Chondrocyte (in vitro differentiated cells): ENCODE measurements at regions not wholly inside any gene's neighbourhood (a gene's known extent, or its start where the extent isn't known, plus 50 kb on each side); places are given as distances from the start of the nearest gene placed in this dataset.
A peak's percentile ranks its signal among the peaks of the same experiment; 100 is the strongest.

Experiments
- DNase-seq: peaks from one replicate; pipeline ENCODE4 v3.0.0; 2021; ENCODE audit warnings: mixed read lengths, low spot score
- H3K27ac Mint-ChIP-seq: one replicate; pipeline ENCODE4 v1.8.0; 2021; ENCODE audit warnings: mild to moderate bottlenecking, moderate library complexity, mixed read lengths; ENCODE audit not compliant: unreplicated experiment
- H3K27me3 Mint-ChIP-seq: 2 replicates; pipeline ENCODE4 v1.8.0; 2021; ENCODE audit warnings: low read depth, mixed read lengths
- H3K36me3 Mint-ChIP-seq: 2 replicates; pipeline ENCODE4 v1.8.0; 2021; ENCODE audit warnings: low read depth, mixed read lengths
- H3K4me1 Mint-ChIP-seq: 2 replicates; pipeline ENCODE4 v1.8.0; 2021; ENCODE audit warnings: low read depth, mild to moderate bottlenecking, mixed read lengths
- H3K4me3 Mint-ChIP-seq: one replicate; pipeline ENCODE4 v1.8.0; 2021; ENCODE audit warnings: mild to moderate bottlenecking, moderate library complexity, mixed read lengths; ENCODE audit not compliant: unreplicated experiment
- H3K9me3 Mint-ChIP-seq: 2 replicates; pipeline ENCODE4 v1.8.0; 2021; ENCODE audit warnings: low read depth, mixed read lengths
- TF ChIP-seq, protein P1 (sequence below): fragments of 200-600 bp; sonication (generic); IDR thresholded peaks from 2 replicates; pipeline ENCODE4 v1.5.0; 2021; ENCODE audit warnings: antibody characterized with exemption, mild to moderate bottlenecking, moderate library complexity

DNA sequence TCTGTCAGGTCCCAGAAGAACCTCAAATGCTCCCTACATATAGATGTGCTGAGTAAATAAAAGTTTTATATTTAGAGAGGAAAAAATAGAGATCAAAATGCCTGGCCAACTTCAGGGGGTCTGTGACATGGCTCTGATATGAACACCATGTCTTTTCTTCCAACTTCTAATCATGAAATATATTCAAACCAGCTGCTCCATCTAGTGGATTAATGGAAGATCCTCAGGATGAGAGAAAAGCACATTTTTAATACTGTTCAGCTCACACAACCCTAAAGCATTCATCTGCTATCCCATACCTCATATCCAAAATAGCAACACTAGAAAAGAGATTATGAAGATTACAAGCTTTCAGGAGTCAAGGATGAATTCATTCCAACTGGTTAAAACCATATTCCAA, 56.0 kb upstream of the DOCK9 start:
- H3K36me3 Mint-ChIP-seq, result no peaks in the 10 kb centered on the region
- H3K27ac Mint-ChIP-seq, result no peak overlapping the region
- H3K4me1 Mint-ChIP-seq, result peaks cover 10% of the 10 kb centered on the region
- TF ChIP-seq, protein P1, sequence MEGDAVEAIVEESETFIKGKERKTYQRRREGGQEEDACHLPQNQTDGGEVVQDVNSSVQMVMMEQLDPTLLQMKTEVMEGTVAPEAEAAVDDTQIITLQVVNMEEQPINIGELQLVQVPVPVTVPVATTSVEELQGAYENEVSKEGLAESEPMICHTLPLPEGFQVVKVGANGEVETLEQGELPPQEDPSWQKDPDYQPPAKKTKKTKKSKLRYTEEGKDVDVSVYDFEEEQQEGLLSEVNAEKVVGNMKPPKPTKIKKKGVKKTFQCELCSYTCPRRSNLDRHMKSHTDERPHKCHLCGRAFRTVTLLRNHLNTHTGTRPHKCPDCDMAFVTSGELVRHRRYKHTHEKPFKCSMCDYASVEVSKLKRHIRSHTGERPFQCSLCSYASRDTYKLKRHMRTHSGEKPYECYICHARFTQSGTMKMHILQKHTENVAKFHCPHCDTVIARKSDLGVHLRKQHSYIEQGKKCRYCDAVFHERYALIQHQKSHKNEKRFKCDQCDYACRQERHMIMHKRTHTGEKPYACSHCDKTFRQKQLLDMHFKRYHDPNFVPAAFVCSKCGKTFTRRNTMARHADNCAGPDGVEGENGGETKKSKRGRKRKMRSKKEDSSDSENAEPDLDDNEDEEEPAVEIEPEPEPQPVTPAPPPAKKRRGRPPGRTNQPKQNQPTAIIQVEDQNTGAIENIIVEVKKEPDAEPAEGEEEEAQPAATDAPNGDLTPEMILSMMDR, result peak; percentile 88
- H3K4me3 Mint-ChIP-seq, result no peak overlapping the region
- peaks cover 3% of the 10 kb centered on the region for H3K9me3 Mint-ChIP-seq
- no peaks in the 10 kb centered on the region for H3K27me3 Mint-ChIP-seq
- DNase-seq, result no peak

DNA sequence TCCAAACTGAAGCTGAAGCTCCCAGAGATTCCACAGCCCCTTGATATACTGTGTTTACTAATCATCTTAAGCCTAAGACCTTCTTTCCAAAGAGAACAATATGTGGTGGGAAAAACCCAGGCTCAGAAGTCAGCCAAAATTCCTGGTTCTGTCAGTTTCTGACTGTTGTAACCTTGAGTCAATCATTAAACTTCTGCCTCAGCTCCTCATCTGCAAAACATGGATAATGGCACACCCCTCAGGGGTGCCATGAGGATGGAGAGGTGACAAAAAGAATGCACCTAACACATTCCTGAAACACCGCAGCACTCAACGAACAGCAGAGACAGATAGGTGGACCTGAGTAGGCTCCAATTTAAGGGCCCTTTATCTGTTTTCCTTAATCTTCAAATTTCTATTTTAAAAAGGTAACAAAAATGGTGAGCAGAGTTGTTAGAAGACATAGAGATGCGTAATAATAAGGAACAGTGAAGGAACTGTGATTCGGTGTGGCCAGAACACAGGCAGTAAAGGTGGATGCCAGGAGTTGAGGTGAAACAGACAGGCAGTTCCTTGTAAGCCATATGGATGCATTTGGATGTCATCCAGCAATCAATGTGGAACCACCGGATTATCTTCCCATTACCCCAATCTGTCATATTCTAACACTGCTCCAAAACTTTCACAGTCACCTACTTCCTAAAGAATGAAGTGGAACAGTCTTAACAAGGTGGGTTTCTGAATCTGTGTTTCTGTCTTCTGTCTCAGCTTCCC, 56.6 kb upstream of the DOCK9 start:
- Mint-ChIP-seq H3K4me1 (peaks cover 10% of the 10 kb centered on the region), H3K27ac (no peak overlapping the region), H3K4me3 (no peak overlapping the region), H3K9me3 (no peaks in the 10 kb centered on the region), H3K27me3 (no peaks in the 10 kb centered on the region), H3K36me3 (no peaks in the 10 kb centered on the region)
- TF ChIP-seq, protein P1, result no peak
- no peak for DNase-seq

DNA sequence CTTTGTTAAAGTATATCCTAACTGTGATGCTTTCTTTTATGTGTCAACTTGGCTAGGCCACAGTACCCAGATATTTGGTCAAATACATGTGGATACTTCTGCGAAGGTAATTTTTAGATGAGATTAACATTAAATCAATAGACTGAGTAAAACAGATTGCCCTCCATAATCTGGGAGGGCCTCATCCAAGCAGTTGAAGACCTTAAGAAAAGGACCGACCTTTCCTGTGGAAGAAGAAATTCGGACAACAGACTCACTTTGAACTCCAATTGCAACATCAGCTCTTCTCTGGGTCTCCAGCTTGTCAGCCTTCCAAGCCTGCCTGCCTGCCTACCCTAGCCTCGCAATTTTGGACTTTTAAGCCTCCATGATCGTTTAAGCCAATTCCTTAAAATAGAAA, 57.9 kb upstream of the DOCK9 start:
- Mint-ChIP-seq H3K4me3 (no peak overlapping the region), H3K27me3 (no peaks in the 10 kb centered on the region)

DNA sequence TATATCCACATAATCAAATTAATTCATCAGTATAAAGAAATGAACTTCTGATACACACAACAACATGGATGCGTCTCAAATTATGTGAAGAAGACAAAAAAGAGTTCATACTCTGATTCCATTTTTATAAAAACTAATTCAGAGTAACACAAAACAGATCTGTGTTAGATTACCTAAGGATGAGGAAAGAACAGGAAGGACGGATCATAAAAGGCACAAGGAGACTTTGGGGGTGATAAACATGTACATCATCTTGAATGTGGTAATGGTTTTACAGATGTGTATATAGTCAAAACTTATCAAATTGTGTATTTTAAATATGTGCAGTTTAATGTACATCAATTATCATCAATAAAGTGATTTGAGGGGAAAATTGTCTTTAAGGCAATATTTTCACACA, 59.9 kb upstream of the DOCK9 start:
- H3K27me3 Mint-ChIP-seq, result no peaks in the 10 kb centered on the region
- H3K27ac Mint-ChIP-seq, result no peak overlapping the region
- no peak overlapping the region for H3K4me3 Mint-ChIP-seq
- TF ChIP-seq, protein P1, result no peak
- peaks cover 32% of the 10 kb centered on the region for H3K4me1 Mint-ChIP-seq
- no peak for DNase-seq
- no peaks in the 10 kb centered on the region for H3K9me3 Mint-ChIP-seq
- no peaks in the 10 kb centered on the region for H3K36me3 Mint-ChIP-seq

More for the DNA sequence above, 57.9 kb upstream of the DOCK9 start:
- no peaks in the 10 kb centered on the region for H3K9me3 Mint-ChIP-seq
- peaks cover 19% of the 10 kb centered on the region for H3K4me1 Mint-ChIP-seq
- TF ChIP-seq, protein P1, result no peak
- DNase-seq, result no peak
- H3K27ac Mint-ChIP-seq, result no peak overlapping the region
- no peaks in the 10 kb centered on the region for H3K36me3 Mint-ChIP-seq

DNA sequence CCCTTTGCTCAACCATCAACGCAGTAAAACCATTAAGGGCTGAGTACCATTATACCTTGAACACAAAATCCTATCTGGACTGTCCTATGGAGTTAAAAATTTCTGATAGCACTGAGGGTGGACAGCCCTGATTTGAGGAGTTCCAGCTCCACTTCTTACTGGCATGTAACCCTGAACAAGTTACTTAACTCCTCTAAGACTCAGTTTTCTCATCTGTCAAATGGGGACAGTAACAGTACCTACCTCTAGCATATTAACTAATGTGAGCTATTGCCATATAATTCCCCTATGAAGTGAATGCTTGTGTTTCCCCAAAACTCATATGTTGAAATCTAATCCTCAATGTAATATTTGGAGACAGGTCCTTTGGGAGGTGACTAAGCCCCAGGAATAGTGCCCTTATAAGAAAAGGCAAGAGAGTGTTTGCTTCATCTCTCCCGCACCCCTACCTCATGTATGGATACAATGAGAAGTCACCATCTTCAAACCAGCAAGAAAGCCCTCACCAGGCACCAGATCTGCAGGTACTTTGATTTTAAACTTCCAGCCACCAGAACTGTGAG, 61.9 kb upstream of the DOCK9 start:
- Mint-ChIP-seq H3K9me3 (no peaks in the 10 kb centered on the region), H3K27me3 (no peaks in the 10 kb centered on the region), H3K4me3 (no peak overlapping the region), H3K36me3 (no peaks in the 10 kb centered on the region), H3K4me1 (peaks cover 26% of the 10 kb centered on the region), H3K27ac (no peak overlapping the region)
- no peak for DNase-seq
- TF ChIP-seq, protein P1, result no peak
